Mesenchymal stem cell (in vitro differentiated cells and primary cell): ENCODE measurements at regions not wholly inside any gene's neighbourhood (a gene's known extent, or its start where the extent isn't known, plus 50 kb on each side); places are given as distances from the start of the nearest gene placed in this dataset.

Experiments
- DNase-seq: peaks from one replicate; pipeline ENCODE4 v3.0.0-alpha.2; 2013
- H2AFZ ChIP-seq: one replicate; pipeline ENCODE4 v1.6.1; 2013; ENCODE audit warnings: low read depth, mild to moderate bottlenecking, control low read depth, inconsistent platforms, low read length, moderate library complexity
- H2AK5ac ChIP-seq: 2 replicates; pipeline ENCODE4 v1.6.1; 2013; ENCODE audit warnings: low read length, moderate library complexity, mild to moderate bottlenecking, inconsistent platforms; ENCODE audit not compliant: severe bottlenecking
- H2BK120ac ChIP-seq: one replicate; pipeline ENCODE4 v1.6.1; 2013; ENCODE audit warnings: low read depth, mild to moderate bottlenecking, inconsistent platforms, low read length, moderate library complexity
- H2BK12ac ChIP-seq, 2 experiments: one replicate each; pipeline ENCODE4 v1.6.1; 2013; ENCODE audit warnings: inconsistent platforms in 2 of 2, low read length in 2 of 2, mild to moderate bottlenecking in 2 of 2, moderate library complexity in 2 of 2, control low read depth in 1 of 2
- H2BK15ac ChIP-seq: one replicate; pipeline ENCODE4 v1.6.1; 2013; ENCODE audit warnings: mild to moderate bottlenecking, low read depth, inconsistent platforms; ENCODE audit not compliant: poor library complexity, severe bottlenecking
- H2BK5ac ChIP-seq: 2 replicates; pipeline ENCODE4 v1.6.1; 2013; ENCODE audit warnings: low read depth, mild to moderate bottlenecking, low read length, control low read depth, inconsistent platforms; ENCODE audit not compliant: poor library complexity, severe bottlenecking
- H3K14ac ChIP-seq, 2 experiments: one replicate each; pipeline ENCODE4 v1.6.1; 2013; ENCODE audit warnings: inconsistent platforms in 2 of 2, low read length in 2 of 2, control low read depth in 1 of 2, mild to moderate bottlenecking in 1 of 2, moderate library complexity in 1 of 2
- H3K18ac ChIP-seq, 2 experiments: one replicate each; pipeline ENCODE4 v1.6.1; 2013; ENCODE audit warnings: inconsistent platforms in 2 of 2, low read length in 2 of 2, control low read depth in 1 of 2, low read depth in 1 of 2, mild to moderate bottlenecking in 1 of 2
- H3K23ac ChIP-seq, 2 experiments: one replicate each; pipeline ENCODE4 v1.6.1; 2013; ENCODE audit warnings: inconsistent platforms in 2 of 2, low read length in 2 of 2, mild to moderate bottlenecking in 2 of 2, moderate library complexity in 2 of 2, control low read depth in 1 of 2
- H3K27ac ChIP-seq: 2 replicates; pipeline ENCODE4 v1.5.1; 2013; ENCODE audit warnings: mild to moderate bottlenecking, moderate library complexity, low read length, control low read depth, inconsistent platforms; ENCODE audit not compliant: poor library complexity, severe bottlenecking
- H3K27me3 ChIP-seq, 2 experiments: 2 replicates each; pipeline versions ENCODE4 v1.6.1 to v1.7.0; 2013; ENCODE audit warnings: low read length in 2 of 2, mild to moderate bottlenecking in 2 of 2, moderate library complexity in 2 of 2, control low read depth in 1 of 2, inconsistent platforms in 1 of 2; ENCODE audit not compliant: control insufficient read depth in 1 of 2, insufficient read depth in 1 of 2
- H3K36me3 ChIP-seq, 2 experiments: 2 replicates each; pipeline versions ENCODE4 v1.6.1 to v1.7.0; 2013; ENCODE audit warnings: low read length in 2 of 2, control low read depth in 1 of 2, inconsistent platforms in 1 of 2, low read depth in 1 of 2, mild to moderate bottlenecking in 1 of 2; ENCODE audit not compliant: insufficient read depth in 2 of 2, control insufficient read depth in 1 of 2
- H3K4ac ChIP-seq, 2 experiments: one replicate each; pipeline ENCODE4 v1.6.1; 2013; ENCODE audit warnings: inconsistent platforms in 2 of 2, low read length in 2 of 2, mild to moderate bottlenecking in 2 of 2, moderate library complexity in 2 of 2, control low read depth in 1 of 2, low read depth in 1 of 2
- H3K4me1 ChIP-seq: 2 replicates; pipeline ENCODE4 v1.6.1; 2013; ENCODE audit warnings: low read depth, low read length, control low read depth; ENCODE audit not compliant: control insufficient read depth, insufficient read depth
- H3K4me2 ChIP-seq: 2 replicates; pipeline ENCODE4 v1.6.1; 2013; ENCODE audit warnings: low read length, mild to moderate bottlenecking, inconsistent platforms; ENCODE audit not compliant: poor library complexity, severe bottlenecking
- H3K4me3 ChIP-seq, 2 experiments: 2 replicates each; pipeline versions ENCODE4 v1.5.1 to v1.7.0; 2013; ENCODE audit warnings: low read length in 2 of 2, mild to moderate bottlenecking in 2 of 2, control low read depth in 1 of 2, low read depth in 1 of 2; ENCODE audit not compliant: insufficient read depth in 1 of 2
- H3K79me1 ChIP-seq: replicated peaks from 2 replicates; pipeline ENCODE4 v1.6.1; 2013; ENCODE audit warnings: mild to moderate bottlenecking, control low read depth, low read length, inconsistent platforms; ENCODE audit not compliant: poor library complexity, severe bottlenecking
- H3K9ac ChIP-seq: 2 replicates; pipeline ENCODE4 v1.7.0; 2013; ENCODE audit warnings: mild to moderate bottlenecking, low read length, moderate library complexity
- H3K9me3 ChIP-seq: 2 replicates; pipeline ENCODE4 v1.7.0; 2013; ENCODE audit warnings: mild to moderate bottlenecking, low read length; ENCODE audit not compliant: control insufficient read depth
- H4K8ac ChIP-seq: one replicate; pipeline ENCODE4 v1.6.1; 2013; ENCODE audit warnings: inconsistent platforms, mild to moderate bottlenecking, low read length, moderate library complexity
- H4K91ac ChIP-seq: one replicate; pipeline ENCODE4 v1.6.1; 2013; ENCODE audit warnings: mild to moderate bottlenecking, low read length, inconsistent platforms
- WGBS: methylation state at CpG from one replicate; pipeline ENCODE4 v1.1.7; 2013; ENCODE audit warnings: mixed read lengths; 5-methylcytosine and 5-hydroxymethylcytosine counted together

DNA sequence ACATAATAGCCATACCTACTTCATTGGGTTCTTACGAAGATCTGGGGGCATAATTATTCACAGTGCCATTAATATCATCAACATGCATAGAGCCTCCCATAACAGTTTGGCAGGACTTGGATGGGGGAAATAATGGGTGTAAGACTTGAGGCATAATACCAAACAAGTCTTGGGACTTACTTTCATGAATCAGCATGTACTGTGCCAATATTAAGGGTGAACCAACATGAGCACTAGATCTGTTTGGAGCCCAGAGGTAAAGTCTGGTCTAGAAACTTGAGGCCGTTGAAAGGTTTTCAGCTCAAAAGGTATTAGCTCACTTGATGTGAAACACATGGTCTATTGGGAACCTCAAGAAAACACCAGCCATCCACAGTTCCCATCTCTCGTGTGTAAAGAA is 56.7 kb upstream of the ZC3H11B start:
- no peak overlapping the region for H3K4me3 ChIP-seq
- no peak overlapping the region for H2BK12ac ChIP-seq
- H4K8ac ChIP-seq, result no peak overlapping the region
- H2AFZ ChIP-seq, result no peak overlapping the region
- H3K9ac ChIP-seq, result no peak overlapping the region
- 94% methylated on average over 2 of the region's 3 CpGs for WGBS
- no peaks in the 10 kb centered on the region for H3K4me1 ChIP-seq
- H3K27me3 ChIP-seq, result no peaks in the 10 kb centered on the region
- no peak overlapping the region for H2BK120ac ChIP-seq
- H2BK5ac ChIP-seq, result no peak overlapping the region
- H3K36me3 ChIP-seq, result no peaks in the 10 kb centered on the region
- H2BK15ac ChIP-seq, result no peak overlapping the region
- no peak overlapping the region for H3K27ac ChIP-seq
- no peak overlapping the region for H3K4me2 ChIP-seq
- no peaks in the 10 kb centered on the region for H3K79me1 ChIP-seq
- DNase-seq, result no peak
- no peak overlapping the region for H3K23ac ChIP-seq
- H3K9me3 ChIP-seq, result no peaks in the 10 kb centered on the region
- no peak overlapping the region for H3K18ac ChIP-seq
- H2AK5ac ChIP-seq, result no peak overlapping the region
- H4K91ac ChIP-seq, result no peak overlapping the region
- no peak overlapping the region for H3K14ac ChIP-seq
- no peak overlapping the region for H3K4ac ChIP-seq

DNA sequence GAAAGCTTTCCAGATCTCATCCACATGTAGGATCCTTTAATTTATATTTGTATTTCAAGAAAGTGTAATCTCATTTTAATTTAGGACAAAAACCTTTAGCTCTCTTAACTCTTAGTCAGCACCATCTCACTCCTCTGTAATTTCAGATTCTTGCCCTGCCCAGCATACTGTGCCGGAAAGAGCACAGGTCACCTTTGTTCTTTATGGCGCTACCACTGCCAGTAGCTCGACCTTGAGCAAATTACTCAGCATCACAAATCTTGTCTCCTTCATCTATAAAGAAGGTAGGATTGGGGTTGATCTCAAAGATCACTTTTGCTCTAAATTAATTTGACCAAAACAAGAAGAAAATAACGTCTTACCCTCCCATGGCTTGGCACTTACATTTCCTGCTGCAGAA is 56.1 kb upstream of the ZC3H11B start:
- no peak overlapping the region for H3K4me3 ChIP-seq
- H3K4ac ChIP-seq, result no peak overlapping the region
- H3K27me3 ChIP-seq, result no peaks in the 10 kb centered on the region
- no peak overlapping the region for H2AFZ ChIP-seq
- no peak overlapping the region for H3K18ac ChIP-seq
- H3K36me3 ChIP-seq, result no peaks in the 10 kb centered on the region
- no peak overlapping the region for H4K91ac ChIP-seq
- no peak overlapping the region for H3K23ac ChIP-seq
- no peak overlapping the region for H2BK5ac ChIP-seq
- no peak overlapping the region for H2AK5ac ChIP-seq
- H3K9ac ChIP-seq, result no peak overlapping the region
- H2BK15ac ChIP-seq, result no peak overlapping the region
- no peak overlapping the region for H4K8ac ChIP-seq
- no peak overlapping the region for H3K14ac ChIP-seq
- H3K27ac ChIP-seq, result no peak overlapping the region
- WGBS, result 100% methylated on average over 1 of the region's 4 CpGs
- H2BK120ac ChIP-seq, result no peak overlapping the region
- H3K4me2 ChIP-seq, result no peak overlapping the region
- H2BK12ac ChIP-seq, result no peak overlapping the region
- DNase-seq, result no peak
- H3K79me1 ChIP-seq, result no peaks in the 10 kb centered on the region
- H3K9me3 ChIP-seq, result no peaks in the 10 kb centered on the region
- no peaks in the 10 kb centered on the region for H3K4me1 ChIP-seq

DNA sequence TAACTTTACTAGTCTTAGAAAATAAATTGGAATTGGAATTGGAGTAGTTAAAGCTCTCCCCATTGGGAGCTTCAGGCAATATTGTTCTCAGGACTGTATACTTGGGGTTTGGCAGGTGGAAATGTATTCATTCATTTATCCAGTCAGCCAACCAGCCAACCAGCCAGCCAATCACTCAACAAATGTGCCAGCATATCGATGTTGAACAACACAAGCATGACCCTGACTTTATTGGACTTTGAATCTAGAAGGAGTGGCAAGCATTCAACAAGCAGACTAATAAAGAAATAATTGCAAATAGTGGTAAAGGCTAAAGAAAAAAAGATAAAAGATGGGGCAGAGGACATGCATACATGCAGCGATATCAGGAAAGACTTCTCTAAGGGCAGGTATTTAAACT is 55.5 kb upstream of the ZC3H11B start:
- DNase-seq, result no peak

DNA sequence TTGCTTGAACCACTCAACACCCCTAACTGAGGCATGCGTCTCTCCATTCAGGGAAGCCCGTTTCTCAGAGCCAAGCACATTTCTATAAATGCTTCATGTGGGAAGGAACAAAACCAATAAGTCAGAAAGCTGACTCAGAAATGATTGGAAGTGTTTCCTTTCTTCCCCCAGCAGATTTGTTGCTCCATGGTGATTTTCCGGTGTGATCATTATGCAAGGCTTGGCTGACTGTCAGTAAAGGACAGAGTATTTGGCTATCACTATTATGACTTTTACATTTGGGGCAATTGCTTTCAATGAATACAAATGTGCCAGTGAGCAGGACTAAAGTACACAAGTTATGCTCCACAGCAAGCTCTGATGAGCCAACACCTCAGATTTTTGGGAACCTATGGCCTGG is 53.3 kb upstream of the ZC3H11B start:
- H2AK5ac ChIP-seq, result no peak overlapping the region
- H3K9me3 ChIP-seq, result no peaks in the 10 kb centered on the region
- no peak overlapping the region for H3K4me2 ChIP-seq
- no peaks in the 10 kb centered on the region for H3K36me3 ChIP-seq
- no peak overlapping the region for H4K8ac ChIP-seq
- H3K27me3 ChIP-seq, result no peaks in the 10 kb centered on the region
- H2BK5ac ChIP-seq, result no peak overlapping the region
- H2BK120ac ChIP-seq, result no peak overlapping the region
- no peak overlapping the region for H3K4ac ChIP-seq
- H3K18ac ChIP-seq, result no peak overlapping the region
- peak overlapping the region; percentile 35 for H3K9ac ChIP-seq
- H2BK12ac ChIP-seq, result no peak overlapping the region
- no peaks in the 10 kb centered on the region for H3K4me1 ChIP-seq
- DNase-seq, result no peak
- H3K23ac ChIP-seq, result no peak overlapping the region
- 94% methylated on average over 3 of the region's 3 CpGs for WGBS
- no peak overlapping the region for H3K27ac ChIP-seq
- H2AFZ ChIP-seq, result no peak overlapping the region
- H3K14ac ChIP-seq, result no peak overlapping the region
- no peak overlapping the region for H4K91ac ChIP-seq
- H3K79me1 ChIP-seq, result no peaks in the 10 kb centered on the region
- H3K4me3 ChIP-seq, result no peak overlapping the region
- H2BK15ac ChIP-seq, result no peak overlapping the region

More for the DNA sequence above, 55.5 kb upstream of the ZC3H11B start:
- no peak overlapping the region for H3K4me2 ChIP-seq
- no peak overlapping the region for H3K4ac ChIP-seq
- H3K79me1 ChIP-seq, result no peaks in the 10 kb centered on the region
- no peak overlapping the region for H3K18ac ChIP-seq
- H3K14ac ChIP-seq, result no peak overlapping the region
- no peak overlapping the region for H3K4me3 ChIP-seq
- H2AFZ ChIP-seq, result no peak overlapping the region
- WGBS, result 97% methylated on average over 2 of the region's 2 CpGs
- H3K4me1 ChIP-seq, result no peaks in the 10 kb centered on the region
- H3K27ac ChIP-seq, result no peak overlapping the region
- H2BK12ac ChIP-seq, result no peak overlapping the region
- H2BK120ac ChIP-seq, result no peak overlapping the region
- no peak overlapping the region for H3K23ac ChIP-seq
- no peaks in the 10 kb centered on the region for H3K36me3 ChIP-seq
- no peak overlapping the region for H4K8ac ChIP-seq
- H3K9ac ChIP-seq, result no peak overlapping the region
- H2BK15ac ChIP-seq, result no peak overlapping the region
- no peak overlapping the region for H2AK5ac ChIP-seq
- no peak overlapping the region for H2BK5ac ChIP-seq
- H4K91ac ChIP-seq, result no peak overlapping the region
- no peaks in the 10 kb centered on the region for H3K9me3 ChIP-seq
- no peaks in the 10 kb centered on the region for H3K27me3 ChIP-seq
